Nephron progenitor cell (in vitro differentiated cells): ENCODE measurements at regions not wholly inside any gene's neighbourhood (a gene's known extent, or its start where the extent isn't known, plus 50 kb on each side); places are given as distances from the start of the nearest gene placed in this dataset.

Experiments
- DNase-seq: peaks from one replicate; pipeline ENCODE4 v3.0.0; 2021
- H3K27ac Mint-ChIP-seq: 2 replicates; pipeline ENCODE4 v1.8.0; 2021; ENCODE audit warnings: mild to moderate bottlenecking, moderate library complexity, mixed read lengths
- H3K27me3 Mint-ChIP-seq: 2 replicates; pipeline ENCODE4 v1.8.0; 2021; ENCODE audit warnings: mild to moderate bottlenecking, low read depth, mixed read lengths; ENCODE audit not compliant: poor library complexity
- H3K36me3 Mint-ChIP-seq: 2 replicates; pipeline ENCODE4 v1.8.0; 2021; ENCODE audit warnings: low read depth, mixed read lengths
- H3K4me1 Mint-ChIP-seq: 2 replicates; pipeline ENCODE4 v1.8.0; 2021; ENCODE audit warnings: mixed read lengths
- H3K4me3 Mint-ChIP-seq: 2 replicates; pipeline ENCODE4 v1.8.0; 2021; ENCODE audit warnings: mild to moderate bottlenecking, moderate library complexity, mixed read lengths
- H3K9me3 Mint-ChIP-seq: 2 replicates; pipeline ENCODE4 v1.8.0; 2021; ENCODE audit warnings: mild to moderate bottlenecking, moderate library complexity, mixed read lengths
- CTCF ChIP-seq: fragments of 200-600 bp; sonication (generic); IDR thresholded peaks from 2 replicates; pipeline ENCODE4 v1.5.0; 2021; ENCODE audit warnings: antibody characterized with exemption

GRCh38 chr14:103196716-103197115 lies 73.5 kb downstream of the TNFAIP2 start:
- Mint-ChIP-seq H3K4me3 (no peak overlapping the region), H3K9me3 (peaks cover 34% of the 10 kb centered on the region), H3K27me3 (peaks cover 15% of the 10 kb centered on the region), H3K36me3 (peaks cover 11% of the 10 kb centered on the region), H3K27ac (no peak overlapping the region), H3K4me1 (peaks cover 36% of the 10 kb centered on the region)
- no peak for DNase-seq
- no peak for TF ChIP-seq CTCF

GRCh38 chr14:103198131-103199105 lies 75.2 kb downstream of the TNFAIP2 start:
- H3K9me3 Mint-ChIP-seq: peaks cover 37% of the 10 kb centered on the region
- H3K36me3 Mint-ChIP-seq: peaks cover 11% of the 10 kb centered on the region
- H3K27me3 Mint-ChIP-seq: peaks cover 8% of the 10 kb centered on the region
- DNase-seq: no peak
- no peak for TF ChIP-seq CTCF
- H3K4me3 Mint-ChIP-seq: peak overlapping the region; percentile 1
- peaks cover 36% of the 10 kb centered on the region for H3K4me1 Mint-ChIP-seq
- H3K27ac Mint-ChIP-seq: peak overlapping the region; percentile 18

- Mint-ChIP-seq H3K36me3 (peaks cover 16% of the 10 kb centered on the region), H3K27ac (peak overlapping the region; percentile 18), H3K27me3 (peaks cover 8% of the 10 kb centered on the region), H3K4me3 (no peak overlapping the region), H3K4me1 (peaks cover 36% of the 10 kb centered on the region), H3K9me3 (peaks cover 44% of the 10 kb centered on the region)
- DNase-seq: no peak
- TF ChIP-seq CTCF: no peak
These were observed 75.9 kb downstream of the TNFAIP2 start for GRCh38 chr14:103199124-103199523.

- no peak overlapping the region for H3K4me3 Mint-ChIP-seq
- peaks cover 18% of the 10 kb centered on the region for H3K36me3 Mint-ChIP-seq
- H3K4me1 Mint-ChIP-seq: peaks cover 24% of the 10 kb centered on the region
- H3K27ac Mint-ChIP-seq: no peak overlapping the region
- H3K9me3 Mint-ChIP-seq: peaks cover 50% of the 10 kb centered on the region
- TF ChIP-seq CTCF: no peak
- no peak for DNase-seq
- H3K27me3 Mint-ChIP-seq: peaks cover 17% of the 10 kb centered on the region
These were observed 78.5 kb downstream of the TNFAIP2 start for GRCh38 chr14:103201801-103202200.

GRCh38 chr14:103204852-103205540 lies 81.7 kb downstream of the TNFAIP2 start:
- peaks cover 53% of the 10 kb centered on the region for H3K9me3 Mint-ChIP-seq
- no peak for TF ChIP-seq CTCF
- DNase-seq: no peak
- H3K4me1 Mint-ChIP-seq: peaks cover 18% of the 10 kb centered on the region
- H3K27ac Mint-ChIP-seq: no peak overlapping the region
- H3K4me3 Mint-ChIP-seq: no peak overlapping the region
- H3K27me3 Mint-ChIP-seq: peaks cover 45% of the 10 kb centered on the region
- peaks cover 18% of the 10 kb centered on the region for H3K36me3 Mint-ChIP-seq
